D721Med (cell line): ENCODE measurements at regions not wholly inside any gene's neighbourhood (a gene's known extent, or its start where the extent isn't known, plus 50 kb on each side); places are given as distances from the start of the nearest gene placed in this dataset.

Experiments used
- DNase-seq: peaks from one replicate; pipeline ENCODE4 v3.0.0; 2011; ENCODE audit warnings: low spot score; ENCODE audit not compliant: insufficient read length
- FAIRE-seq: peaks from 2 replicates; lab custom pipeline; 2011; peaks lifted over from hg19 to GRCh38; lab: Jason Lieb, UNC
- TF ChIP-seq, protein P1 (sequence below): IDR thresholded peaks from 2 replicates; pipeline ENCODE4 v1.5.1; 2012; ENCODE audit warnings: mild to moderate bottlenecking, control low read depth; ENCODE audit not compliant: insufficient read depth; ENCODE audit errors: missing control alignments

DNA sequence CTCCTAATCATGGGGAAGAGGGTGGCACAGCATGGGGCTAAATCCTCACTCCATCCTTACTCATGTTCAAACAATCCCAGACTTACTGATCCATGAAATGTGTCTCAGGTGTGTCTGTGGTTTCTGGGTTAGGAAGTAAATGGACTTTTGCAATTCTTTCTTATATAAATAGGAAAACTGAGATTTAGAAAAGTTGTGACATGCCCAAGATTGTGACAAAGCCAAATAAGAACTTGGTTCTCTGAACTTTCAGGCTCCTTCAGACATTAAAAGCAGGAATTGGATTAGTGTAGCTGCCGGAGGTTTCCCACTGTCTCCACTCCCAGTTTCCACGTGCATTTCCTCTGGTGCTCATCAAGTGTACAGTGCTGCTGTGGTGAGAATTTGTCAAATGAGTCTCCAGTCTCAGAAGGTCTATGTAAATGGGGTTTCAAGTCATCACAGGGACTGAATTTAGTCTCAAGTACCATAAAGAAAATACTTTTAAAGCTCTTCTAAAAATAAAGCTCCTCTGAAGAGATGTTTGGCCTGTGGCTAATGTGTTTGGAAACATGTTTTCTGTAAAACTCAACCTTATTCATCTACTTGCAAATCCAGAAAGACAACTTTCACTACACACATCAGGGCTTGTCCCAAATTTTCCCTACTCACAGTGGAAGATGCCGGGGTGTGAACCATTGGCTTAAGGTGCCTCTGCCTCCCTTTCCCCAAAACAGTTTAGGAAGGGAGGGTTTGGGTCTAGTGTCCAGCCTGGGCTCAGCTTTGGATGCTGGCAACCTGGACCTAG is 115.2 kb downstream of the NGF start:
- FAIRE-seq: no peak

DNA sequence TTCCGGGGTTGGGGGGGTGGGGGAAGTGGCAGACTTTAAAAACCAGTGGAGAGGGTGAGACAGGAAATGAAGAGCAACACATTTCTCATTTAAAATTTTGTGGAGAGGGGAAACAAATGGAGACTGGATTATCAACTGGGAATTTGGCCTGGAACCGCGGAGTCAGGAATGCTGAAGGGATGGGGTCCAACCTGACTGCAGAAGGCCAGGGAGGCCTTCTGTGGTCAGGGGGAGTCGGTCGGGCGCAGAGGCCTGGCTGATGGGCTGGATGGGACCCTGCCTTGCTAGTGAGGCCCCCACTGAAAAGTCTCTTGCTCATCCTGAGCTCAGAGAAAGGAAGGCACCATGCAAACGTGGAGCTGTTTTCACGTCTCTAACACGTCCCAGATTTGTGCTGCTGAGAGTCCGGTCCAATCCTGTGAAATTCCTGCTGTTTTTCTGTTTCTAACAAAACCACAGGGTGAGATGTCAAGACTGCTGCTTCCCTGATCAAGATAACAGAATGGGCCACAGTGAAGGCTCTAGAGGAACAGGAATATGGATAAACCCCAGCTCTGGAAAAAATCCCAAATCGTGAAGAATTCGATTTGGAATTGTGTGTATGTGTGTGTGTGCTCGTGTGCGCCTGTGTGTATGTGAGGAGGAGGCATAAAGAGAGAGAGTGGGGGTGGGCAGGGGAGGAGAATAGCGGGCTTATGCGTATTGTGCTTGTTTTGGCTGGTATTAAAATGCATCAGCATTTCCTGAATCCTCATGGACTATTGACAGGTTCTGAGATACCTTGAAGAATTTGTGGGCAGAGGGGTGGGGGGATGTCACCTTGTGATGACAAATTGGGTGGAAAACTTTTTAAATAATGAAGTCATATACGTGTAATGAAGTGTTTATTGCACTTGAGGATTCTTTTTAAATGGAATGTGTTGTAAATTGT is 117.4 kb downstream of the NGF start:
- no peak for FAIRE-seq
- TF ChIP-seq, protein P1, sequence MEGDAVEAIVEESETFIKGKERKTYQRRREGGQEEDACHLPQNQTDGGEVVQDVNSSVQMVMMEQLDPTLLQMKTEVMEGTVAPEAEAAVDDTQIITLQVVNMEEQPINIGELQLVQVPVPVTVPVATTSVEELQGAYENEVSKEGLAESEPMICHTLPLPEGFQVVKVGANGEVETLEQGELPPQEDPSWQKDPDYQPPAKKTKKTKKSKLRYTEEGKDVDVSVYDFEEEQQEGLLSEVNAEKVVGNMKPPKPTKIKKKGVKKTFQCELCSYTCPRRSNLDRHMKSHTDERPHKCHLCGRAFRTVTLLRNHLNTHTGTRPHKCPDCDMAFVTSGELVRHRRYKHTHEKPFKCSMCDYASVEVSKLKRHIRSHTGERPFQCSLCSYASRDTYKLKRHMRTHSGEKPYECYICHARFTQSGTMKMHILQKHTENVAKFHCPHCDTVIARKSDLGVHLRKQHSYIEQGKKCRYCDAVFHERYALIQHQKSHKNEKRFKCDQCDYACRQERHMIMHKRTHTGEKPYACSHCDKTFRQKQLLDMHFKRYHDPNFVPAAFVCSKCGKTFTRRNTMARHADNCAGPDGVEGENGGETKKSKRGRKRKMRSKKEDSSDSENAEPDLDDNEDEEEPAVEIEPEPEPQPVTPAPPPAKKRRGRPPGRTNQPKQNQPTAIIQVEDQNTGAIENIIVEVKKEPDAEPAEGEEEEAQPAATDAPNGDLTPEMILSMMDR: no peak
- no peak for DNase-seq

More for the DNA sequence above, 115.2 kb downstream of the NGF start:
- DNase-seq: no peak
- TF ChIP-seq, protein P1: no peak

DNA sequence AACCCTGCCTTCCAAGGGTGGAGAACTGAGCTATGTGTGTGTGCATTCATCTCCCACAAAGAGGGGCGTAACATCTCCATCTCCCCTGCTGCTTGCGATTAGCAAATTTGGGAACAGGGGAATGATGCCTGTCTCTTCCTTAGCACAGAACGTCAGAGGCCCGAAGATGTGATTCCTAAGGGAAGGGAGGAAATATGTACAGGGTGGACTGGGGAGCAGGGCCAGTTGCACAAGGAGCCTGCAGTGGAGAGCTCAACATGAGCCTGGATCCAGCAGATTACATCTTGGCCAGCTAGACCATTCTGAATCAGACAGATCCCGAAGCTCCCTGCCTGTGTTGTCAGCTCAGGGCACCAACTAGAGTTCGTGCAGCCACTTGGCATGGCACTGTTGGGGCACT is 118.1 kb downstream of the NGF start:
- FAIRE-seq (no peak), DNase-seq (no peak)
- TF ChIP-seq, protein P1: no peak

DNA sequence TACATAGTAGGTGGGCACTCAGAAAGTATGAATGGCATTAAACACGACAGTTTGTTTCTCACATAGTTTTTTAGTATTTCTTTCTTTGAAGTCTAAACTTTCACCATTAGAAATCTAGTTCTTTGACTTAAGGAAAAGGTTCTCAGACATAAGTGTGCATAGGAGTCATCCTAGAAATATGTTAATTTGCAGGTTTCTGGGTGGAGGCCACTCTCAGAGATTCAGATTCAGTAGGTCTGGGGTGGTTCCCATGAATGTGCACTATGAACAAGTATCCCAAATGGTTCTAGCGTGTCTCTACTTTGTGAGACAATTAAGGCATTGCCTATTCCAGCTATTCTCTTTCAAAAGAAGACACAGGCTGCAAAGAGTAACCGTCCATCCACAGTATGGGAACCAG is 119.3 kb downstream of the NGF start:
- no peak for FAIRE-seq

DNA sequence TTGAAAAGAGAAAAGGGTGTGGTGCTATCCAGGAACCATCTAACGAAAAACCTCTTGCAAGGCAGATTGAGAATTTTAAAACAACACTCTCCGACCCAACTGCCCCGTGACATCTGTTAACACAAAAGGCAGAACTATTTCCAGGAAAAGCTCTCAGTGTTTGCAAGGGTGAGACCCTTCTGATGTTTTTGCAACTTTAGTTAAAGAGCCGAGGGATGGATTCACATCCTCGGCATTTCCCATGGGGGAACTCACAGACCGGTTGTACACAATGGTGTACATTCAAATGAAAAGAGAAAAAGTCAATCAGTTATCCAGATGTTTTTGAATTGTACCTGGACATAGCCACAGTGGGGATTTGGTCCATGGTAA is 120.0 kb downstream of the NGF start:
- no peak for DNase-seq
- no peak for FAIRE-seq
- TF ChIP-seq, protein P1: no peak

More for the DNA sequence above, 119.3 kb downstream of the NGF start:
- no peak for DNase-seq
- TF ChIP-seq, protein P1: no peak

DNA sequence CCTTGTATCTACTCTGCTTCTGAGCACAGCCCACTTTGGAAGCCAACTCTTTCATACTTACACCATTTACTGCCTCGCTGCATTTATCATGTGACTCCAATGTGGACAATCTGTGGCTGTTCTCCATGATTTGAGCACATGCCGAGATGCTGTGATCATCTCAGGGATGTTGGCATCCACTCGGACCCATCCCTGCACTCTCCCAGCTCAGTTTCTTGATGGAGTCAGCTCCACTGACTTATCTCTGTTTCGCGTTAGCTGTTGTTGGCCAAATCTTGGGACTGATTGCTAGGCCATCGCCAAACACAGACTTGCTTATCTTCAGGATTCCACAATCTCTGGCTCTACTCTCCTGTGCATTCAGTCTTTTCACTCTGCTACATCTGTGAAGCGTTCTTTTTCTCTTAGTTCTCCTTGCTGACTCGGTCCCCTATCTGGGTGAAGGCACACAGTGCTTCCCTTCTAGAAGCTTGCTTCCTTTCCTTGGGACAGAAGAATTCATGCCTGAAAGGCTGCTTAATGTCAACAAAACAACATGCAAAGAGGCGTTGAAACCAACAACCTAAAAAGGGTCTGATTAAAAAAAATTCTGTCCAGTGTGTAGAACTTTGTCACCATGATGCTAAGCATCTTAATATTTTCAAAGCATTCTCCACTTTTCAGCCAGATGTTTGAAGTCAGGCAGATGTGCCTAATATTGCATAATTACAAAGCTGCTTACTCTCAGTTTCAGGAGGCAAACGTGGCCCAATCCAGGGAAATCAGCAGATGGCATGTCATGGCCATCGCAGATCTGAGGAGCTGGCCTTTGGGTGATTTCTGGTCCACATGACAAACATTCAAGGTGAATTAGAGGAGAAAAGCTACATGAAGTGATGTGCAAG is 120.7 kb downstream of the NGF start:
- FAIRE-seq: no peak
- TF ChIP-seq, protein P1: no peak

More for the DNA sequence above, 120.7 kb downstream of the NGF start:
- DNase-seq: no peak
